ENCODE measurements at regions not wholly inside any gene's neighbourhood (a gene's known extent, or its start where the extent isn't known, plus 50 kb on each side); places are given as distances from the start of the nearest gene placed in this dataset.

GRCh38 chr3:5732081-5732480, 544.6 kb downstream of the EDEM1 start:
- DNase-seq (no peak), ATAC-seq (no peak)
- H3K4me1 ChIP-seq = no peaks in the 10 kb centered on the region
- no peak overlapping the region for H3K4me3 ChIP-seq
- no peak overlapping the region for H3K27ac ChIP-seq
- H3K36me3 ChIP-seq = no peaks in the 10 kb centered on the region
- WGBS, 2 donors = 34 to 55% methylated on average over 2 of the region's 2 CpGs
- TF ChIP-seq CTCF (IDR thresholded peaks at IDR 0.05) = no peak
- peaks cover 0 to 4% (median 0%) of the 10 kb centered on the region in 7 donors for H3K27me3 ChIP-seq
- intact Hi-C loops (cut with DNase I) = no loop called here
- no peaks in the 10 kb centered on the region for H3K9me3 ChIP-seq

- no peak for TF ChIP-seq CTCF (IDR thresholded peaks at IDR 0.05)
- DNase-seq (no peak), ATAC-seq (no peak)
- Histone ChIP-seq H3K36me3 (no peaks in the 10 kb centered on the region), H3K27ac (no peak overlapping the region), H3K9me3 (no peaks in the 10 kb centered on the region), H3K27me3 (peaks cover 0 to 4% (median 0%) of the 10 kb centered on the region in 7 donors), H3K4me3 (no peak overlapping the region), H3K4me1 (no peaks in the 10 kb centered on the region)
- 80% methylated on average over 4 of the region's 4 CpGs for WGBS, 2 donors
- intact Hi-C loops (cut with DNase I) = no loop called here
Measured at GRCh38 chr3:5733995-5734394, 546.5 kb downstream of the EDEM1 start.

- no peak overlapping the region for H3K4me3 ChIP-seq
- H3K4me1 ChIP-seq = no peaks in the 10 kb centered on the region
- H3K27me3 ChIP-seq = peaks cover 0 to 4% (median 0%) of the 10 kb centered on the region in 7 donors
- no peak for ATAC-seq
- no peaks in the 10 kb centered on the region for H3K36me3 ChIP-seq
- no peak overlapping the region for H3K27ac ChIP-seq
- no peak for DNase-seq
- no peaks in the 10 kb centered on the region for H3K9me3 ChIP-seq
- intact Hi-C loops (cut with DNase I) = no loop called here
- TF ChIP-seq CTCF (IDR thresholded peaks at IDR 0.05) = no peak
- 71 to 75% methylated on average over 6 of the region's 6 CpGs for WGBS, 2 donors
Measured at GRCh38 chr3:5735896-5736295, 548.4 kb downstream of the EDEM1 start.

DNA sequence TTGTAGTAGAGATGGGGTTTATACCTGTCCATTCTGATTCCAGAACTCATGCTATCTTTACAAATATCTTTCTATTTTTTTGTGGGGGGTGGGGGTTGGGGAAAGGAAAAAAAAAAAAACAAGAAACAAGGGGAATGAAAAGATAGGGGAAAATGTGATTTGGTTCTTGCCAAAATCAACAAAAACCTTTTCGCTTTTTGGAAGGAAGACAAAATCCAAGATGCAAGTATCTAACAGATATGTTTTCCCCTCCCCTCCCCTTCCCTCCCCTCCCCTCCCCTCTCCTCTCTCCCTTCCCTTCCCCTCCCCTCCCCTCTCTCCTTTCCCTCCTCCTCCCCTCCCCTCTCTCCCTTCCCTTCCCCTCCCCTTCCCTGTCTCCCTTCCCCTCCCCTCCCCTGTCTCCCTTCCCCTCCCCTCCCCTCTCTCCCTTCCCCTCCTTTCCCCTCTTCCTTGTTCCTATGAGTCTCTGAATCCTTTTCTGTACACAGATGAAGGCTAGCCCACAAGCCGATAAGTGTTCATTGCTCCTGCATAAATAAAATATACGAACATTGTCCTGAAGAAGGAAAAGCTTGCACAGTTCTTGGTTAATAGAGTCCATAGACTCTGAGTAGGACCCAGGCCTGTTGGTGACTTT, 551.9 kb downstream of the EDEM1 start:
- intact Hi-C loops (cut with DNase I) = no loop called here
- Histone ChIP-seq H3K27me3 (peaks cover 0 to 5% (median 0%) of the 10 kb centered on the region in 7 donors), H3K4me1 (no peaks in the 10 kb centered on the region), H3K36me3 (no peaks in the 10 kb centered on the region), H3K27ac (no peak overlapping the region), H3K9me3 (no peaks in the 10 kb centered on the region), H3K4me3 (no peak overlapping the region)
- WGBS, 2 donors = 61 to 80% methylated on average over 3 of the region's 3 CpGs
- no peak for TF ChIP-seq CTCF (IDR thresholded peaks at IDR 0.05)
- ATAC-seq (no peak), DNase-seq (no peak)

Measured in heart right ventricle (tissue), 16 donors.